GM12891 (cell line): ENCODE measurements at regions not wholly inside any gene's neighbourhood (a gene's known extent, or its start where the extent isn't known, plus 50 kb on each side); places are given as distances from the start of the nearest gene placed in this dataset.

Experiments used
- DNase-seq: peaks from one replicate; pipeline ENCODE4 v3.0.0; 2011; ENCODE audit warnings: low spot score; ENCODE audit not compliant: insufficient read length
- FAIRE-seq: peaks from 2 replicates; lab custom pipeline; 2011; peaks lifted over from hg19 to GRCh38; lab: Jason Lieb, UNC
- PAX5 ChIP-seq: IDR thresholded peaks from 2 replicates; pipeline ENCODE4 v1.6.1; 2011; ENCODE audit warnings: low read length, moderate library complexity, mild to moderate bottlenecking; ENCODE audit not compliant: insufficient read depth, severe bottlenecking
- POLR2A ChIP-seq: IDR thresholded peaks from 2 replicates; pipeline ENCODE4 v1.6.1; 2011; ENCODE audit warnings: low read depth, low read length, control low read depth
- POLR2AphosphoS5 ChIP-seq: IDR thresholded peaks from 2 replicates; pipeline ENCODE4 v1.6.1; 2011; ENCODE audit warnings: low read depth, low read length, control low read depth
- POU2F2 ChIP-seq: IDR thresholded peaks from 2 replicates; pipeline ENCODE4 v1.6.1; 2011; ENCODE audit warnings: low read depth, mild to moderate bottlenecking, control low read depth, low read length, moderate library complexity
- SPI1 ChIP-seq: IDR thresholded peaks from 2 replicates; pipeline ENCODE4 v1.6.1; 2011; ENCODE audit warnings: low read depth, low read length, control low read depth
- TAF1 ChIP-seq: IDR thresholded peaks from 2 replicates; pipeline ENCODE4 v1.6.1; 2011; ENCODE audit warnings: low read depth, low read length, control low read depth

DNA sequence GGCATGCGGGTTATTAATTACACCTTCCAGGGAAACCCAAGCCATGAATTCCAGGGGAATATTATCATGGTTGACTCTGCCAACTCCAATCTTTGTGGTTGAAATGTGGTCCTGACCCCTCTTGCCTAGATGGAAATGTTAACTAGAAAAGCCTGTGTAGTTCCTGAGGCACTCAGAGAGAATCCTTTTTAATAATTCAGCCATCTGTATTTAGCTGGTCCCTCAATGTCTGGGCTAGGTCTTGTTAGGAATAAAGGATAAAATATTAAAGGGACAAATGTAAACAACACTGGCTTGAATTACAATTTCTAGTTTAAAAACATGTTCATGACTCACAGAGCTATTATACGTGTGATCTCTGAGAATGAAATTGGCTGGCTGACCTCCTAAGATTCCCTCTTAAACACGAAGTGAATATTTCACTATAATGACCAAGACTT is 435.2 kb upstream of the SUCLG2 start:
- DNase-seq (no peak), FAIRE-seq (no peak)
- TF ChIP-seq POLR2AphosphoS5 (no peak), PAX5 (no peak), TAF1 (no peak), POU2F2 (no peak), SPI1 (no peak), POLR2A (no peak)

GRCh38 chr3:68088636-68089035 is 434.2 kb upstream of the SUCLG2 start:
- FAIRE-seq (no peak), DNase-seq (no peak)
- TF ChIP-seq POLR2A, result no peak
- no peak for TF ChIP-seq SPI1
- TF ChIP-seq PAX5, result no peak
- TF ChIP-seq POLR2AphosphoS5, result no peak
- TF ChIP-seq TAF1, result no peak
- TF ChIP-seq POU2F2, result no peak

- FAIRE-seq, result no peak
- no peak for DNase-seq
- no peak for TF ChIP-seq SPI1
- no peak for TF ChIP-seq POLR2A
- no peak for TF ChIP-seq POLR2AphosphoS5
- TF ChIP-seq TAF1, result no peak
- TF ChIP-seq PAX5, result no peak
- TF ChIP-seq POU2F2, result no peak
Measured at GRCh38 chr3:68088216-68088615, 433.8 kb upstream of the SUCLG2 start.

GRCh38 chr3:68072062-68072461 is 417.6 kb upstream of the SUCLG2 start:
- DNase-seq, result no peak
- no peak for TF ChIP-seq PAX5
- TF ChIP-seq SPI1, result no peak
- TF ChIP-seq POU2F2, result no peak
- TF ChIP-seq POLR2AphosphoS5, result no peak
- no peak for TF ChIP-seq TAF1
- TF ChIP-seq POLR2A, result no peak
- FAIRE-seq, result no peak

- TF ChIP-seq POLR2A, result no peak
- no peak for TF ChIP-seq POLR2AphosphoS5
- TF ChIP-seq SPI1, result no peak
- no peak for TF ChIP-seq TAF1
- TF ChIP-seq POU2F2, result no peak
- no peak for TF ChIP-seq PAX5
- DNase-seq, result no peak
- no peak for FAIRE-seq
Measured at GRCh38 chr3:68070186-68070585, 415.8 kb upstream of the SUCLG2 start.

- TF ChIP-seq TAF1 (no peak), PAX5 (no peak), SPI1 (no peak), POLR2A (no peak), POLR2AphosphoS5 (no peak), POU2F2 (no peak)
- no peak for DNase-seq
- no peak for FAIRE-seq
Measured at GRCh38 chr3:68067314-68067713, 412.9 kb upstream of the SUCLG2 start.

- TF ChIP-seq TAF1, result no peak
- no peak for TF ChIP-seq POU2F2
- TF ChIP-seq POLR2AphosphoS5, result no peak
- TF ChIP-seq PAX5, result no peak
- no peak for TF ChIP-seq POLR2A
- no peak for TF ChIP-seq SPI1
- FAIRE-seq, result no peak
- DNase-seq, result no peak
Measured at GRCh38 chr3:68062926-68063325, 408.5 kb upstream of the SUCLG2 start.

DNA sequence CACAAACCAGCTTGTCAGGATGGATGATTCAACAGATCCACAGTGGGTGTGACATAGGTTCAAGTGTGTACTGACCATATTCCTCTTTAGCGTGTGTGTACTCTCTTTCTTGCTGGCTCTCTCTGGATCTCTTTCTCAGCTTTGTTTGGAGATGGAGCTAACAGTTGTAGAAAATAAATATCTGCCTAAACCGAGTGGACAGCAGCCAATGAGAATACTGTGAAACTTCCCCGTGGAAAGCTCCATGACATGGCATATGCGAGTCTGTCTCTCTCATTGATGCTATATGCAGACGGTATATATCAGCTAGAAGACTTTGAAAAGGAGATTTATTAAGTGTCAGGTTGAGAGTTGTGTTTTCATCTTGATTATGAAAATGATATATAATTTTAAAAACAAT is 406.5 kb upstream of the SUCLG2 start:
- DNase-seq (no peak), FAIRE-seq (no peak)
- no peak for TF ChIP-seq POU2F2
- no peak for TF ChIP-seq SPI1
- no peak for TF ChIP-seq POLR2A
- TF ChIP-seq POLR2AphosphoS5, result no peak
- no peak for TF ChIP-seq TAF1
- TF ChIP-seq PAX5, result no peak

DNA sequence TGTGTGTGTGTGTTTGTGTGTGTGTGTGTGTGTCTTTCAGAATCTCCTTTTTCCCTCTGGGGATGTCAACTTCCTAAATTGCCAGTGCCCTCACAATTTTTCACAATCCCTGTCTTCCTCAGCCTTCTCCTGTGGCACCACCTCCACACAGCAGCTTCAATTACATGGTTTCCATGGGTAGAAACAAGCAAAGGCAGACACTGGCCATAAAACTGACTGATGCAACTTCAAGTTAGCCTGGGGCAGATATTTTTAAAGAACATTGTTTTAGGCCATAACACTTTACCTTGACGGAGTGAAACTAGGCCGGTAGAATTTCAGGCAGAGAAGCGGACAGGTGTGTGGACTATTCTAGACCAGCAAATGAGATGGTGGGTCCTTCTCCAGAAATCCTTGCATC is 405.8 kb upstream of the SUCLG2 start:
- DNase-seq (no peak), FAIRE-seq (no peak)
- TF ChIP-seq POU2F2 (no peak), POLR2AphosphoS5 (no peak), SPI1 (no peak)

- DNase-seq, result no peak
- no peak for TF ChIP-seq TAF1
- no peak for TF ChIP-seq PAX5
- FAIRE-seq, result no peak
Measured at GRCh38 chr3:68059628-68060152, 405.3 kb upstream of the SUCLG2 start.
